Fibroblast of lung (primary cell): ENCODE measurements at regions not wholly inside any gene's neighbourhood (a gene's known extent, or its start where the extent isn't known, plus 50 kb on each side); places are given as distances from the start of the nearest gene placed in this dataset.
"Not testable (repeated sequence)": the region's sequence is repeated elsewhere in the genome, so short reads cannot be mapped to it uniquely, and the experiment has no call there.

ENCODE experiments used
- DNase-seq, 2 donors: peaks; one replicate each; pipeline versions ENCODE4 v3.0.0 to v3.0.0-alpha.2; 2010; ENCODE audit warnings: low read depth in 2 of 2
- H2AFZ ChIP-seq: 2 replicates; pipeline ENCODE4 v1.5.1; 2012; ENCODE audit warnings: low read length, control low read depth, inconsistent platforms
- H3K27ac ChIP-seq: 2 replicates; pipeline ENCODE4 v1.5.1; 2011; ENCODE audit warnings: low read length, control low read depth; ENCODE audit not compliant: insufficient read depth
- H3K27me3 ChIP-seq: 2 replicates; pipeline ENCODE4 v1.5.1; 2011; ENCODE audit warnings: mild to moderate bottlenecking, low read length; ENCODE audit not compliant: control insufficient read depth, insufficient read depth
- H3K36me3 ChIP-seq: 2 replicates; pipeline ENCODE4 v1.5.1; 2011; ENCODE audit warnings: low read length; ENCODE audit not compliant: control insufficient read depth, insufficient read depth
- H3K4me1 ChIP-seq: 2 replicates; pipeline ENCODE4 v1.5.1; 2011; ENCODE audit warnings: low read length; ENCODE audit not compliant: control insufficient read depth, insufficient read depth; ENCODE audit errors: extremely low read depth
- H3K4me2 ChIP-seq: 2 replicates; pipeline ENCODE4 v1.5.1; 2011; ENCODE audit warnings: low read length, control low read depth; ENCODE audit not compliant: insufficient read depth; ENCODE audit errors: extremely low read depth
- H3K4me3 ChIP-seq, 4 experiments: fragments of 200-600 bp in 1 of 4; sonication (generic) in 1 of 4; replicated peaks in 1 of 4; 2 replicates each; pipeline ENCODE4 v1.5.1; 2011 to 2016; ENCODE audit warnings: low read length in 4 of 4, low read depth in 3 of 4, mild to moderate bottlenecking in 3 of 4, control low read depth in 2 of 4, inconsistent platforms in 1 of 4, mixed read lengths in 1 of 4; ENCODE audit not compliant: insufficient read depth in 1 of 4; ENCODE audit errors: control extremely low read depth in 1 of 4
- H3K79me2 ChIP-seq: 2 replicates; pipeline ENCODE4 v1.5.1; 2012; ENCODE audit warnings: mild to moderate bottlenecking, low read length, inconsistent platforms; ENCODE audit not compliant: control insufficient read depth, insufficient read depth
- H3K9ac ChIP-seq: 2 replicates; pipeline ENCODE4 v1.5.1; 2011; ENCODE audit warnings: mild to moderate bottlenecking, low read length, control low read depth; ENCODE audit not compliant: insufficient read depth
- H3K9me3 ChIP-seq: 2 replicates; pipeline ENCODE4 v1.5.1; 2012; ENCODE audit warnings: low read depth, low read length; ENCODE audit not compliant: control insufficient read depth, insufficient read depth
- H4K20me1 ChIP-seq: 2 replicates; pipeline ENCODE4 v1.5.1; 2011; ENCODE audit warnings: low read length; ENCODE audit not compliant: control insufficient read depth, insufficient read depth; ENCODE audit errors: extremely low read depth
- EZH2 ChIP-seq: IDR thresholded peaks from 2 replicates; pipeline ENCODE4 v1.5.1; 2012; ENCODE audit warnings: low read length, control low read depth, mild to moderate bottlenecking; ENCODE audit errors: missing control alignments
- TF ChIP-seq, protein P1 (sequence below), 2 donors: IDR thresholded peaks in 1 of 2; conservative IDR thresholded peaks in 1 of 2; 1 replicate in 1 of 2; 2 replicates in 1 of 2; pipeline ENCODE4 v1.5.1; 2011 to 2012; ENCODE audit warnings: low read length in 2 of 2, control low read depth in 1 of 2, inconsistent platforms in 1 of 2, low read depth in 1 of 2, mild to moderate bottlenecking in 1 of 2

DNA sequence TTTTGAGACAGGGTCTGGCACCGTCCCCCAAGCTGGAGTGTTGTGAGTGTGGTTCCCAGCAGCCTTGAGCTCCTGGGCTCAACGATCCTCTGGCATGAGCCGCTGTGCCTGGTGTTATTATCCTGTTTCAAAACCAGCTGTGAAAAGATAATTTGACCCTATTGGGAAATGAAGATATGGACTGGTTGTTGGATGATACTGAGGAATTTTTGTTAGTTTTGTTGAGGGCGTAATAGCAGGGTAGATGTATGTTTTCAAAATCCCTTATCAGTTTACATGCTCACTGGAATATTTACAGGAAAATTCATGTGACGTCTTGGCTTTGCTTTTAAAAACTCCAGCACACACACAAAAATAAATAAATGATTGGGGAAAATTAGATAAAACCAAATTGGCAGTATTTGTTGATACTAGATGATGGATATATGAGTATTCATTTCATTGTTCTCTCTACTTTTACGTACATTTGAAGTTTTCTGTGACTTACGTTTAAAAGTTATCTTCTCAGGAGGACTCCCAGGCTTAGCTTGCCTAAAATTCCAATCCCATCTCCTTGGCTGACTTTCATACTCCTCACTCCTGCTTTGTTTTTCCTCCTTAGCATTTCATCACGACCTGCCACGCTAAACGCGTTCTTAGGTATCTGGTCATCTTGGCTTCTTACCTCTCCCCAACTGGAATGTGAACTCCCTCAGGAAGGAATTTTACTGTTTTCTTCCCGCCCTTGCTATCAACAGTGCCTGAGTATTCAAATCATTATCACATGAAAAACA, 56.8 kb upstream of the TFRC start:
- no peak overlapping the region for H3K4me2 ChIP-seq
- H3K27me3 ChIP-seq = no peaks in the 10 kb centered on the region
- no peaks in the 10 kb centered on the region for H3K36me3 ChIP-seq
- H4K20me1 ChIP-seq = no peaks in the 10 kb centered on the region
- no peak overlapping the region for H2AFZ ChIP-seq
- no peak overlapping the region for H3K4me3 ChIP-seq
- H3K79me2 ChIP-seq = no peaks in the 10 kb centered on the region
- no peak overlapping the region for H3K27ac ChIP-seq
- no peaks in the 10 kb centered on the region for H3K4me1 ChIP-seq
- DNase-seq = peak in 1 of 2 donors; percentile 75
- no peak for TF ChIP-seq EZH2
- TF ChIP-seq, protein P1, sequence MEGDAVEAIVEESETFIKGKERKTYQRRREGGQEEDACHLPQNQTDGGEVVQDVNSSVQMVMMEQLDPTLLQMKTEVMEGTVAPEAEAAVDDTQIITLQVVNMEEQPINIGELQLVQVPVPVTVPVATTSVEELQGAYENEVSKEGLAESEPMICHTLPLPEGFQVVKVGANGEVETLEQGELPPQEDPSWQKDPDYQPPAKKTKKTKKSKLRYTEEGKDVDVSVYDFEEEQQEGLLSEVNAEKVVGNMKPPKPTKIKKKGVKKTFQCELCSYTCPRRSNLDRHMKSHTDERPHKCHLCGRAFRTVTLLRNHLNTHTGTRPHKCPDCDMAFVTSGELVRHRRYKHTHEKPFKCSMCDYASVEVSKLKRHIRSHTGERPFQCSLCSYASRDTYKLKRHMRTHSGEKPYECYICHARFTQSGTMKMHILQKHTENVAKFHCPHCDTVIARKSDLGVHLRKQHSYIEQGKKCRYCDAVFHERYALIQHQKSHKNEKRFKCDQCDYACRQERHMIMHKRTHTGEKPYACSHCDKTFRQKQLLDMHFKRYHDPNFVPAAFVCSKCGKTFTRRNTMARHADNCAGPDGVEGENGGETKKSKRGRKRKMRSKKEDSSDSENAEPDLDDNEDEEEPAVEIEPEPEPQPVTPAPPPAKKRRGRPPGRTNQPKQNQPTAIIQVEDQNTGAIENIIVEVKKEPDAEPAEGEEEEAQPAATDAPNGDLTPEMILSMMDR (conservative IDR thresholded peaks at IDR 0.05 in 1 of 2, IDR thresholded peaks at IDR 0.05 in 1 of 2; ENCODE audit: low read depth in 1 of 2, low read length in 2 of 2) = no peak
- H3K9ac ChIP-seq = no peak overlapping the region
- H3K9me3 ChIP-seq = no peaks in the 10 kb centered on the region

DNA sequence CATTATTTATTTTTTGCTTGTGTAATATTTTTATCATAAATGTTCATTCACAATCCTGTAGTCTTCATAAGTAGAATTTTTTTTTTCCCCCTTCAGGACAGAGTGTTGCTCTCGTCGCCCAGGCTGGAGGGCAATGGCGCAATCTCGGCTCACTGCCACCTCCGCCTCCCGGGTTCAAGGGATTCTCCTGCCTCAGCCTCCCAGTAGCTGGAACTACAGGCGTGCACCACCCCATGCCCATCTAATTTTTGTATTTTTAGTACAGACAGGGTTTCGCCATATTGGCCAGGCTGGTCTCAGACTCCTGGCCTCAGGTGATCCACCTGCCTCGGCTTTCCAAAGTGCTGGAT, 54.7 kb upstream of the TFRC start:
- not testable (repeated sequence) for H3K9ac ChIP-seq, DNase-seq, H3K27ac ChIP-seq, H3K36me3 ChIP-seq, H4K20me1 ChIP-seq, H3K79me2 ChIP-seq, H3K4me2 ChIP-seq, H3K27me3 ChIP-seq, H3K4me1 ChIP-seq, H2AFZ ChIP-seq, H3K4me3 ChIP-seq, H3K9me3 ChIP-seq

DNA sequence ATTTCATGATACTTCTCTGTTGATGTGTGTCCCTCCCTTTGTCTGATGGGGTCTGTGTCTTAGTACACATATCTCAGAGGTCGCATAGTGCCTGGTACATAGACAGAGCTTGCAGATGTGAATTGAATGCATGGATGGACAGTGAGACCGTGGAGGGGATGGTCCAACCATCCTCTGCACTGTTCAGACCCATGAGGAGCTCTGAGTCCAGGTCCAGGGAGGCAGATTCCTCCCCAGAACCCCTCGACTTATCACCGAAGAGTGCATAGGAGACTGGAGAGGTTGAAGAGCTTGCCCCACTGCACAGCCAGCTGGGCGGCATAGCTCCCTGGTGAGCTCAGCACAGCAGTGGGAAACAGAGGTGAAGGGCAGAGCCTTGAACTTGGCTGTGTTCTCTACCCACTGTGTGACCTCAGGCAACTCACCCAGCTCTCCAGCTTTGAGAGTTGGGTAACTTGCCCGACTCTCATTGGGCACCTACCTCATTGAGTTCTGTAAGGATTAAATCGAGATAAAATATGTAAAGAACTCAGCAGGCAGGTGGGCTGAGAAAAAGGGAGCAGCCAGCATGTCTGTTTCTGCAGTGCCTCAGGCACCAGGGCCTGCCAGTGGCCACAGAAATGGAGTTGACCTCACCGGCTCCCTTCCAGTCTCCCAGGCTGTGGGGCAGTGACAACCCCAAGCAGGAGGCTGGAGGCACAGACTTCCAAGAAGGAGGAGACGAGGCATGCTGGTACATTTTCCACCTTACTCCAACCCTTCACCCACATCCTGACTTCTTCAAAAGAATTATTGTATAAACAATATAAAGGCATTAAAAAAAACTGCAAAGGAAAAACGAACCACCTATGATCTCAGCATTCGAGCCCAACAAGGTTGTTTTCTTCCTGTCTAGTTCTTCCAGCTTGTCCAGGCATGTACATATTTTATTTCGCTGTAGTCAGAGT, 54.1 kb upstream of the TFRC start:
- Histone ChIP-seq H3K4me1 (no peaks in the 10 kb centered on the region), H3K79me2 (no peaks in the 10 kb centered on the region), H2AFZ (no peak overlapping the region), H4K20me1 (no peaks in the 10 kb centered on the region), H3K4me2 (no peak overlapping the region), H3K36me3 (no peaks in the 10 kb centered on the region), H3K9ac (no peak overlapping the region), H3K9me3 (no peaks in the 10 kb centered on the region), H3K4me3 (no peak overlapping the region), H3K27ac (no peak overlapping the region), H3K27me3 (no peaks in the 10 kb centered on the region)
- DNase-seq = no peak
- TF ChIP-seq EZH2 = no peak
- TF ChIP-seq, protein P1 (conservative IDR thresholded peaks at IDR 0.05 in 1 of 2, IDR thresholded peaks at IDR 0.05 in 1 of 2; ENCODE audit: low read depth in 1 of 2, low read length in 2 of 2) = no peak
